ENCODE measurements at regions not wholly inside any gene's neighbourhood (a gene's known extent, or its start where the extent isn't known, plus 50 kb on each side); places are given as distances from the start of the nearest gene placed in this dataset.

DNA sequence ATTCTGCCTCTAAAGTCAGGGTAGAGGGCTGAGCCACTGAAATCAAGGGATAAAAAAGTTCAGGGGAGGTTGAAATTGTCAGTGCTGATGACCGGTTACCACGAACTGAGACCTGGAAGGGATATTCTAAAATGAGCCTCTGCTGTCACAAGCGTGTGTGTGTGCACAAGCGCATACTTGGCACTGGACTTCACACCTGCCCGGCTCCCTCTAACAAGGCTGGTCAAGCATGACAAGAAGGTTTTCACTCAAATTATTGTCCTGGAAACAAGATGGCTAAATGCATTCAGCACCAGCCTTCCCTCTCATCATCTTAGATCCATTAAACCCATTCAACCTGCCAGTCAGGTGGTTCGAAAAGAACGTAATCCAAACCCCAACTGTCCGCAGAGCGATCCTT is 54.8 kb upstream of the CECR2 start:
- ChIA-PET CTCF (no interaction called here), SMC1A (ENCODE audit: uncharacterized antibody, unreplicated experiment) (no interaction called here), POLR2A (interaction anchor here (0.6 kb wide), 1 partner anchor 10 kb away, joined by 3 read pairs; no protein-coding TSS in a partner anchor), RAD21 (ENCODE audit: unreplicated experiment) (no interaction called here)
- no peak overlapping the region for H3K4me2 ChIP-seq (ENCODE audit: control insufficient read depth, insufficient read depth)
- ATAC-seq (no peak), FAIRE-seq (no peak), DNase-seq (ENCODE audit: low read depth, low spot score) (no peak)
- no TSS peak for BruUV-seq (replicated peaks)
- no peak overlapping the region for H3K27ac ChIP-seq (ENCODE audit: control insufficient read depth, insufficient read depth)
- H3K4me1 ChIP-seq (ENCODE audit: control insufficient read depth, insufficient read depth, low read length), result no peaks in the 10 kb centered on the region
- no peak overlapping the region for H3K4me3 ChIP-seq
- intact Hi-C loops (cut with micrococcal nuclease; ENCODE audit: unreplicated experiment) (no loop called here), in situ Hi-C loops (cut with MboI) (no loop called here)
- H3K36me3 ChIP-seq (ENCODE audit: control insufficient read depth in 2 of 2, insufficient read depth in 2 of 2, low read length in 1 of 2), result no peaks in the 10 kb centered on the region
- 70% methylated on average over 9 of the region's 9 CpGs for WGBS (ENCODE audit: insufficient coverage, insufficient replicate concordance, low lambda C conversion rate, missing lambda C conversion rate)
- H3K9me3 ChIP-seq (replicated peaks; ENCODE audit: control insufficient read depth, insufficient read depth, low read length), result no peaks in the 10 kb centered on the region
- TF ChIP-seq RELA (IDR thresholded peaks at IDR 0.05; ENCODE audit: borderline replicate concordance, partially characterized antibody) (no peak), TARDBP (IDR thresholded peaks at IDR 0.05; ENCODE audit: borderline replicate concordance) (no peak), ZNF274 (IDR thresholded peaks at IDR 0.05; ENCODE audit: insufficient read depth, insufficient read length) (no peak)
- TF ChIP-seq, protein P1, sequence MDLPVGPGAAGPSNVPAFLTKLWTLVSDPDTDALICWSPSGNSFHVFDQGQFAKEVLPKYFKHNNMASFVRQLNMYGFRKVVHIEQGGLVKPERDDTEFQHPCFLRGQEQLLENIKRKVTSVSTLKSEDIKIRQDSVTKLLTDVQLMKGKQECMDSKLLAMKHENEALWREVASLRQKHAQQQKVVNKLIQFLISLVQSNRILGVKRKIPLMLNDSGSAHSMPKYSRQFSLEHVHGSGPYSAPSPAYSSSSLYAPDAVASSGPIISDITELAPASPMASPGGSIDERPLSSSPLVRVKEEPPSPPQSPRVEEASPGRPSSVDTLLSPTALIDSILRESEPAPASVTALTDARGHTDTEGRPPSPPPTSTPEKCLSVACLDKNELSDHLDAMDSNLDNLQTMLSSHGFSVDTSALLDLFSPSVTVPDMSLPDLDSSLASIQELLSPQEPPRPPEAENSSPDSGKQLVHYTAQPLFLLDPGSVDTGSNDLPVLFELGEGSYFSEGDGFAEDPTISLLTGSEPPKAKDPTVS (IDR thresholded peaks at IDR 0.05; ENCODE audit: low read depth, low read length), result no peak
- H4K20me1 ChIP-seq (ENCODE audit: control insufficient read depth, insufficient read depth), result no peaks in the 10 kb centered on the region
- no peaks in the 10 kb centered on the region for H3K27me3 ChIP-seq (replicated peaks in 1 of 2; ENCODE audit: control insufficient read depth in 2 of 2, insufficient read depth in 2 of 2, low read length in 1 of 2)
- H2AFZ ChIP-seq (ENCODE audit: control insufficient read depth, low read depth, low read length), result no peak overlapping the region
- H3K79me2 ChIP-seq (ENCODE audit: control insufficient read depth, insufficient read depth, low read length), result no peaks in the 10 kb centered on the region
- no peak overlapping the region for H3K9ac ChIP-seq (ENCODE audit: control insufficient read depth, insufficient read depth, low read length)

GRCh38 chr22:17313626-17314025 is 55.6 kb upstream of the CECR2 start:
- ChIA-PET CTCF (no interaction called here), POLR2A (interaction anchor here (0.6 kb wide), 1 partner anchor 9 kb away, joined by 3 read pairs; no protein-coding TSS in a partner anchor)
- no peak for TF ChIP-seq SIX5 (IDR thresholded peaks at IDR 0.05; ENCODE audit: low read depth, low read length, severe bottlenecking)
- TF ChIP-seq CHD1 (IDR thresholded peaks at IDR 0.05; ENCODE audit: low read depth, low read length), result no peak
- TF ChIP-seq, protein P2, sequence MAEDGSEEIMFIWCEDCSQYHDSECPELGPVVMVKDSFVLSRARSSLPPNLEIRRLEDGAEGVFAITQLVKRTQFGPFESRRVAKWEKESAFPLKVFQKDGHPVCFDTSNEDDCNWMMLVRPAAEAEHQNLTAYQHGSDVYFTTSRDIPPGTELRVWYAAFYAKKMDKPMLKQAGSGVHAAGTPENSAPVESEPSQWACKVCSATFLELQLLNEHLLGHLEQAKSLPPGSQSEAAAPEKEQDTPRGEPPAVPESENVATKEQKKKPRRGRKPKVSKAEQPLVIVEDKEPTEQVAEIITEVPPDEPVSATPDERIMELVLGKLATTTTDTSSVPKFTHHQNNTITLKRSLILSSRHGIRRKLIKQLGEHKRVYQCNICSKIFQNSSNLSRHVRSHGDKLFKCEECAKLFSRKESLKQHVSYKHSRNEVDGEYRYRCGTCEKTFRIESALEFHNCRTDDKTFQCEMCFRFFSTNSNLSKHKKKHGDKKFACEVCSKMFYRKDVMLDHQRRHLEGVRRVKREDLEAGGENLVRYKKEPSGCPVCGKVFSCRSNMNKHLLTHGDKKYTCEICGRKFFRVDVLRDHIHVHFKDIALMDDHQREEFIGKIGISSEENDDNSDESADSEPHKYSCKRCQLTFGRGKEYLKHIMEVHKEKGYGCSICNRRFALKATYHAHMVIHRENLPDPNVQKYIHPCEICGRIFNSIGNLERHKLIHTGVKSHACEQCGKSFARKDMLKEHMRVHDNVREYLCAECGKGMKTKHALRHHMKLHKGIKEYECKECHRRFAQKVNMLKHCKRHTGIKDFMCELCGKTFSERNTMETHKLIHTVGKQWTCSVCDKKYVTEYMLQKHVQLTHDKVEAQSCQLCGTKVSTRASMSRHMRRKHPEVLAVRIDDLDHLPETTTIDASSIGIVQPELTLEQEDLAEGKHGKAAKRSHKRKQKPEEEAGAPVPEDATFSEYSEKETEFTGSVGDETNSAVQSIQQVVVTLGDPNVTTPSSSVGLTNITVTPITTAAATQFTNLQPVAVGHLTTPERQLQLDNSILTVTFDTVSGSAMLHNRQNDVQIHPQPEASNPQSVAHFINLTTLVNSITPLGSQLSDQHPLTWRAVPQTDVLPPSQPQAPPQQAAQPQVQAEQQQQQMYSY (CRISPR knock-in tag; IDR thresholded peaks at IDR 0.05), result no peak
- TF ChIP-seq, protein P3, sequence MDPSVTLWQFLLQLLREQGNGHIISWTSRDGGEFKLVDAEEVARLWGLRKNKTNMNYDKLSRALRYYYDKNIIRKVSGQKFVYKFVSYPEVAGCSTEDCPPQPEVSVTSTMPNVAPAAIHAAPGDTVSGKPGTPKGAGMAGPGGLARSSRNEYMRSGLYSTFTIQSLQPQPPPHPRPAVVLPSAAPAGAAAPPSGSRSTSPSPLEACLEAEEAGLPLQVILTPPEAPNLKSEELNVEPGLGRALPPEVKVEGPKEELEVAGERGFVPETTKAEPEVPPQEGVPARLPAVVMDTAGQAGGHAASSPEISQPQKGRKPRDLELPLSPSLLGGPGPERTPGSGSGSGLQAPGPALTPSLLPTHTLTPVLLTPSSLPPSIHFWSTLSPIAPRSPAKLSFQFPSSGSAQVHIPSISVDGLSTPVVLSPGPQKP (IDR thresholded peaks at IDR 0.05; ENCODE audit: low read depth, low read length), result no peak
- no peak for TF ChIP-seq RFX5 (IDR thresholded peaks at IDR 0.05; ENCODE audit: low read depth, low read length)
- TF ChIP-seq, protein P4, sequence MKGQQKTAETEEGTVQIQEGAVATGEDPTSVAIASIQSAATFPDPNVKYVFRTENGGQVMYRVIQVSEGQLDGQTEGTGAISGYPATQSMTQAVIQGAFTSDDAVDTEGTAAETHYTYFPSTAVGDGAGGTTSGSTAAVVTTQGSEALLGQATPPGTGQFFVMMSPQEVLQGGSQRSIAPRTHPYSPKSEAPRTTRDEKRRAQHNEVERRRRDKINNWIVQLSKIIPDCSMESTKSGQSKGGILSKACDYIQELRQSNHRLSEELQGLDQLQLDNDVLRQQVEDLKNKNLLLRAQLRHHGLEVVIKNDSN (IDR thresholded peaks at IDR 0.05; ENCODE audit: borderline replicate concordance, extremely low read length, insufficient read depth, low read depth, low read length), result no peak
- no peak for TF ChIP-seq RELA (IDR thresholded peaks at IDR 0.05; ENCODE audit: borderline replicate concordance, partially characterized antibody)
- TF ChIP-seq CHD4 (IDR thresholded peaks at IDR 0.05), result no peak

More at GRCh38 chr22:17313626-17314025, 55.6 kb upstream of the CECR2 start:
- Histone ChIP-seq H3K9me3 (replicated peaks; ENCODE audit: control insufficient read depth, insufficient read depth, low read length) (no peaks in the 10 kb centered on the region), H3K27me3 (replicated peaks in 1 of 2; ENCODE audit: control insufficient read depth in 2 of 2, insufficient read depth in 2 of 2, low read length in 1 of 2) (no peaks in the 10 kb centered on the region), H4K20me1 (ENCODE audit: control insufficient read depth, insufficient read depth) (no peaks in the 10 kb centered on the region), H3K9ac (ENCODE audit: control insufficient read depth, insufficient read depth, low read length) (no peak overlapping the region), H3K36me3 (ENCODE audit: control insufficient read depth in 2 of 2, insufficient read depth in 2 of 2, low read length in 1 of 2) (no peaks in the 10 kb centered on the region), H3K4me3 (no peak overlapping the region), H3K27ac (ENCODE audit: control insufficient read depth, insufficient read depth) (no peak overlapping the region), H3K79me2 (ENCODE audit: control insufficient read depth, insufficient read depth, low read length) (no peaks in the 10 kb centered on the region), H2AFZ (ENCODE audit: control insufficient read depth, low read depth, low read length) (no peak overlapping the region), H3K4me1 (ENCODE audit: control insufficient read depth, insufficient read depth, low read length) (no peaks in the 10 kb centered on the region), H3K4me2 (ENCODE audit: control insufficient read depth, insufficient read depth) (no peak overlapping the region)
- ATAC-seq (no peak), FAIRE-seq (no peak), DNase-seq (ENCODE audit: low read depth, low spot score) (no peak)
- ChIA-PET SMC1A (ENCODE audit: uncharacterized antibody, unreplicated experiment) (no interaction called here), RAD21 (ENCODE audit: unreplicated experiment) (interaction anchor here (1.1 kb wide), 1 partner anchor 188 kb away, joined by 3 read pairs; no protein-coding TSS in a partner anchor)
- BruUV-seq (replicated peaks), result no TSS peak
- intact Hi-C loops (cut with micrococcal nuclease; ENCODE audit: unreplicated experiment) (no loop called here), in situ Hi-C loops (cut with MboI) (no loop called here)
- WGBS (ENCODE audit: insufficient coverage, insufficient replicate concordance, low lambda C conversion rate, missing lambda C conversion rate), result 76% methylated on average over 14 of the region's 14 CpGs

All from GM12878 (cell line).